ENCODE measurements at regions not wholly inside any gene's neighbourhood (a gene's known extent, or its start where the extent isn't known, plus 50 kb on each side); places are given as distances from the start of the nearest gene placed in this dataset.

GRCh38 chr5:60401526-60401925 lies 298.4 kb downstream of the DEPDC1B start:
- Mint-ChIP-seq H3K36me3 (ENCODE audit: low read depth) (no peaks in the 10 kb centered on the region), H3K27ac (no peak overlapping the region)
- no peak overlapping the region for H3K9ac ChIP-seq (ENCODE audit: extremely low read depth, low read length, poor library complexity, severe bottlenecking)

GRCh38 chr5:60399507-60399906 lies 300.5 kb downstream of the DEPDC1B start:
- H3K27ac Mint-ChIP-seq: no peak overlapping the region
- no peak overlapping the region for H3K4me3 Mint-ChIP-seq
- Histone ChIP-seq H3K36me3 (ENCODE audit: control insufficient read depth, insufficient read depth, low read length) (no peaks in the 10 kb centered on the region), H3K4me3 (ENCODE audit: low read length) (no peak overlapping the region), H3K27ac (ENCODE audit: low read depth, low read length) (no peak overlapping the region), H3K9ac (ENCODE audit: extremely low read depth, low read length, poor library complexity, severe bottlenecking) (no peak overlapping the region), H3K4me1 (ENCODE audit: control insufficient read depth, insufficient read depth, low read length) (no peaks in the 10 kb centered on the region), H3K9me3 (ENCODE audit: control insufficient read depth, low read length) (no peaks in the 10 kb centered on the region), H3K27me3 (ENCODE audit: control insufficient read depth, insufficient read depth, low read length, poor library complexity, severe bottlenecking) (peaks cover 92% of the 10 kb centered on the region)
- no peak for TF ChIP-seq CTCF (conservative IDR thresholded peaks at IDR 0.05)
- no peak for DNase-seq
- no peaks in the 10 kb centered on the region for H3K36me3 Mint-ChIP-seq (ENCODE audit: low read depth)
- WGBS, 2 experiments (ENCODE audit: insufficient coverage in 1 of 2, insufficient read length in 1 of 2): 83 to 93% methylated on average over 4 of the region's 4 CpGs
- peaks cover 49% of the 10 kb centered on the region for H3K27me3 Mint-ChIP-seq (ENCODE audit: insufficient read depth)
- no peaks in the 10 kb centered on the region for H3K9me3 Mint-ChIP-seq
- H3K4me1 Mint-ChIP-seq: no peaks in the 10 kb centered on the region

More at GRCh38 chr5:60401526-60401925, 298.4 kb downstream of the DEPDC1B start:
- H3K27me3 Mint-ChIP-seq (ENCODE audit: insufficient read depth): peaks cover 31% of the 10 kb centered on the region
- H3K27ac ChIP-seq (ENCODE audit: low read depth, low read length): no peak overlapping the region
- H3K4me3 ChIP-seq (ENCODE audit: low read length): no peak overlapping the region
- no peaks in the 10 kb centered on the region for H3K9me3 ChIP-seq (ENCODE audit: control insufficient read depth, low read length)
- H3K4me1 ChIP-seq (ENCODE audit: control insufficient read depth, insufficient read depth, low read length): no peaks in the 10 kb centered on the region
- no peaks in the 10 kb centered on the region for H3K4me1 Mint-ChIP-seq
- DNase-seq: no peak
- no peak overlapping the region for H3K4me3 Mint-ChIP-seq
- WGBS, 2 experiments (ENCODE audit: insufficient coverage in 1 of 2, insufficient read length in 1 of 2): 81 to 87% methylated on average over 5 to 7 of the region's 7 CpGs
- TF ChIP-seq CTCF (conservative IDR thresholded peaks at IDR 0.05): no peak
- no peaks in the 10 kb centered on the region for H3K36me3 ChIP-seq (ENCODE audit: control insufficient read depth, insufficient read depth, low read length)
- peaks cover 85% of the 10 kb centered on the region for H3K27me3 ChIP-seq (ENCODE audit: control insufficient read depth, insufficient read depth, low read length, poor library complexity, severe bottlenecking)
- no peaks in the 10 kb centered on the region for H3K9me3 Mint-ChIP-seq

- DNase-seq: peak; percentile 70
- Histone ChIP-seq H3K9me3 (ENCODE audit: control insufficient read depth, low read length) (no peaks in the 10 kb centered on the region), H3K4me3 (ENCODE audit: low read length) (no peak overlapping the region), H3K36me3 (ENCODE audit: control insufficient read depth, insufficient read depth, low read length) (no peaks in the 10 kb centered on the region), H3K27ac (ENCODE audit: low read depth, low read length) (no peak overlapping the region), H3K9ac (ENCODE audit: extremely low read depth, low read length, poor library complexity, severe bottlenecking) (no peak overlapping the region), H3K27me3 (ENCODE audit: control insufficient read depth, insufficient read depth, low read length, poor library complexity, severe bottlenecking) (peaks cover 94% of the 10 kb centered on the region), H3K4me1 (ENCODE audit: control insufficient read depth, insufficient read depth, low read length) (no peaks in the 10 kb centered on the region)
- Mint-ChIP-seq H3K4me1 (no peaks in the 10 kb centered on the region), H3K36me3 (ENCODE audit: low read depth) (no peaks in the 10 kb centered on the region), H3K27ac (no peak overlapping the region), H3K9me3 (no peaks in the 10 kb centered on the region), H3K27me3 (ENCODE audit: insufficient read depth) (peaks cover 73% of the 10 kb centered on the region), H3K4me3 (no peak overlapping the region)
- WGBS, 2 experiments (ENCODE audit: insufficient coverage in 1 of 2, insufficient read length in 1 of 2): 89 to 91% methylated on average over 1 to 4 of the region's 5 CpGs
- TF ChIP-seq CTCF (conservative IDR thresholded peaks at IDR 0.05): peak; percentile 67
These were observed 304.1 kb downstream of the DEPDC1B start for GRCh38 chr5:60395712-60396329.
